GM18951 (cell line): ENCODE measurements at regions not wholly inside any gene's neighbourhood (a gene's known extent, or its start where the extent isn't known, plus 50 kb on each side); places are given as distances from the start of the nearest gene placed in this dataset.

Experiments
- POLR2A ChIP-seq: IDR thresholded peaks from 4 replicates; pipeline ENCODE4 v1.6.1; 2011; ENCODE audit warnings: mild to moderate bottlenecking; ENCODE audit not compliant: insufficient read length, insufficient read depth; ENCODE audit errors: extremely low read depth
- in situ Hi-C: fragments of 300-500 bp; cut with MboI; formaldehyde crosslinking; loops from one replicate; pipeline ENCODE4 v1.12.0; 2022; ENCODE audit warnings: low sequenced_read_pairs, mixed read lengths, inconsistent platforms; ENCODE audit not compliant: unreplicated experiment

DNA sequence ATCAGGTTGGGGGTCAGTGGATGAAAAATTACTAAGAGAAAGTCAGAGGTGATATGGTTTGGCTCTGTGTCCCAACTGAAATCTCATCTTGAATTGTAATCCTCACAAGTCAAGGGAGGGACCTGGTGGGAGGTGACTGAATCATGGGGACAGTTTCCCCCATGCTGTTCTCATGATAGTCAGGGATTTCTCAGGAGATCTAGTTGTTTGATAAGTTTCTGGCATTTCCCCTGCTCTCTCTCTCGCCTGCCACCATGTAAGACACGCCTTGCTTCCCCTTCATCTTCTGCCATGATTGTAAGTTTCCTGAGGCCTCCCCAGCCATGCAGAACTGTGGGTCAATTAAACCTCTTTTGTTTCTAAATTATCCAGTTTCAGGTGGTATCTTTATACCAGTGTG, 945.8 kb upstream of the CRIM1 start:
- in situ Hi-C loops = loop anchor here (25.0 kb wide), 1 partner anchor 1322 kb away; no protein-coding TSS in a partner anchor
- no peak for TF ChIP-seq POLR2A

DNA sequence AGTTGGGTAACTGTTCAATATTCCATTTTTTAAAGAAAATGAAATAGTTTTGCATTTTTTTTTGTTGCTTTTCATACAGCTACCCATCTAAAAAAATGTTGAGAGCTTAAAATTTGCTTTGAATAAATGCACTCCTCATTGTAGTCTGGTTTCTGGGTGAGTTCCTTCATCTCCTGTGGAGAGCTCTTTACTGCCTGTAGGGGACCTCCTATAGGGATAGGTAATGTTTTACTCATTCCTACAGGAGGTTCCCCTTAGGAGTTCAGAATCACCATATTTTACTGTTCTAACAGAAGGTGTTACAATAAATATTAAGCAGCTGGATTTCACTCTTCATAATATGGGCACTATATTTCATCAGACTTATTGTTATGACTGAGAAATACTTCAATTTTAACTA, 947.3 kb upstream of the CRIM1 start:
- no peak for TF ChIP-seq POLR2A
- in situ Hi-C loops = loop anchor here (25.0 kb wide), 1 partner anchor 1321 kb away; no protein-coding TSS in a partner anchor

DNA sequence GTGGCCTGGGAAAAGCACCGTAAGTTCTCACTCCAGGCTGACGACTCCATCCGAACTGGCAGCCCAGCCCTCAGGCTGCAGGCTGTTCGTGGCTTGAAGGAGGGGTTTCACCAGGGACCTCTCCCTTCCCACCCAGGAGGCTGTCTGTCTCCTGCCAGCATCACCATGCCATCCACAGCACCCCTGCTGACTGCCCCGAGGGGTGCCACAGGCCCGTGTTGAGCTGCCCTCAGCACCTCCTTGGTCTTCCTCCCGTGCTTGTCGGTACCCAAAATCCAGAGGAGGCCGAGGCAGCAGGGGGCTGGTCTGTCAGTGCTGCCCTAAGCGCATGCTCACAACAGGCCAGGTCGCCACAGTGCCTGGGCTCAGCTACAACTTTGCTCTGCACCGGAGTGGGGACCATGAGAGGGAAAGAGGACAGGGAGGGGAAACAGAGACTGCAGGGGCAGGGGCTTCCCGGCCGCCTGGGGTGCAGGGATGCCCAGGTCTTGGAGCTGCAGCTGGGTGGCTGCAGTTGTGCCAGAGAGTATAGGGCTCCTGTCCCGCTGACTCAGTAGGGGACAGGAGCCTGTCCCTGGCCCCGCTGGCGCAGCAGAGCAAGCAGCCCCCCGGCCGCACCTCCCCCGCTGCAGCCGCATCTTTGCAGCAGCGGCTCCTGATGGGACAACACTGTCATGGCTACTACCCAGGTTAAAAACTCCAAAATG, 963.7 kb upstream of the CRIM1 start:
- in situ Hi-C loops = no loop called here
- TF ChIP-seq POLR2A = no peak

DNA sequence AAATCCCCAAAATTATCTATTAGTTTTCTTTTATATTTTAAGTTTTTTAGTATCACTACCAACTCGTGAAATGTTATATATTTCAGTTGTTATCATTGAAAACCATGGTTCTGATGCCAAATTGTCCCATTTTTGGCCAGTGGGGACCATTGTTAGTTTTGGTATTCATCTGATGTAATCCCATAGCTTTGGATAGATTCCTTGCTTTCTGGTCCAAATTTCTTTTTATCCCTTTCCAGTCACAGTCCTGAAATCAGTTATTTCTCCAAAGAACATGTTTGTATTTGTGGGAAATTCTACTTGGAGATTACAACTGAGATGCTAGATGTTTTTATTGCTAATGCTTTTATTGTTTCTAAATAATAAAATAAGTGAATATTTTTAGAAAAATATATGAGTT, 976.8 kb upstream of the CRIM1 start:
- in situ Hi-C loops = no loop called here
- no peak for TF ChIP-seq POLR2A

DNA sequence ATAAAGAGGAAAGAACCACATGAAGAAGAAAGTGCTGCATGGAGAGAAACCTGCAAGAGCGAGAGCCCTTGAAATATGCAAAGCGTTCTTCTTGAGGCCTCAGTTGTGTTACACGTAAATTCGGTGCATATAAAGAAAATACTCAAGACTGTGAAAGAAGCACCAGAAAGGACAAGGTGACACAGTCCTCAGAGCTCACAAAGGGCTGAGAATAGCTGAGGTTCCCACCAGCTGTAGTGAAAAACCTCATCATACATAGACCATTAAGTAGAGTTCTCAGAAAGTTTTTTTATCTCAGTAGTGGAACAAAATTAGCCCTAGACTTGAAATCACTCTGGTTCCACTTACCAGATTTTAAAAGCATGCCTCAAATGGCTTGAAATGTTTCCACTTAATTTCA, 980.7 kb upstream of the CRIM1 start:
- in situ Hi-C loops = no loop called here
- no peak for TF ChIP-seq POLR2A

DNA sequence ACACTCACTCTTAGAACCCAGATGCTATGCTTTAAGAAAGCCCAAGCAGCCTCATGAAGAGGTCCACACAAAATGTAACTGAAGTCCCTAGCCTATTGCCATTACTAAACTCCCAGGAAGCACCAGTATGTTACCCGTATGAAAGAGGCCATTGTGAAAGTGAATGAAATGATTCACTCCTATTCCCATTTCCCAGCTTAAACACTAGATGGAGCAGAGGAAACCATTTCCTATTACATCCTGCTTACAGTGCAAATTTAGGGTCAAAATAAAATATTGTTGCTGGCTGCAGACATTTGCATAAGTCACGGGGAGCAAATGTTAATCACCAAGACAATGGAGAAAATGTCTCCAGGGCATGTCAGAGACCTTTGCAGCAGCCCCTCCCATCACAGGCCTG, 989.7 kb upstream of the CRIM1 start:
- no peak for TF ChIP-seq POLR2A
- in situ Hi-C loops = no loop called here

DNA sequence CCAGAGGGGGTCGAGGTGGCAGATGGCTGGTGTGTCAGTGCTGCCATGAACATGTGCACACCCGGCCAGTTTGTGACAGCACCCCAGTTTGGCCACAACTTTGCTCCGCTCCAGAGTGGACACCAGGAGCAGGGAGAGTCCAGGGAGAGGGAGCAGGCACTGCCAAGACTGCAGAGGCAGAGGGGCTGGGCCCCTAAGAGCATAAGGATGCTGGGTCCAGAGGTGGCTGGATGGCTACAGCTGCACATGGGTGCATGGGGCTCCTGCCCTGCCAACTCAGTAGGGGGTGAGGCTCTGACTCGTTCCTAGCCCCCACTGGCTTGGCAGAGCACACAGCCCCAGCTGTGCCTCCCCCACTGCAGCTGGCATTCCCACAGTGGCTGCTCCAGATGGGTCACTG, 999.2 kb upstream of the CRIM1 start:
- TF ChIP-seq POLR2A = no peak
- in situ Hi-C loops = no loop called here

DNA sequence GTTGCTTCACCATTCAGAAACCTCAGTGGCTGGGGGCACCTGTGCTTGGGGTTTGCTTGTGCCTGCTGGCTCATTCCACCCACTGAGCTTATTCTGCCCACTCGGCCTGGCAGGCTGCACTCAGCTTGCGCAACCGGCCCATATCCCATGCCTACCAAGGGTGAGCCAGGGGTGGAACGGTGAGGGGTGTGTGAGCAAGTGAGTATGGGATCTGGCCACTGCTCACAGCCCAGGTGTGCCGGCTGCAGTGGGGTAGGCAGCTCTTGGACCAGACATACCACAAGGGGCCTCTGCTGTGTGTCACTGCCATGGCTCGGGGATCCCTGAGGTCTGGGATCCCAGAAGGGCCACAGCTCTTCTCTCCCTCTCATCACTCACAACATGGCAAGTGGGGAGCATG, 1000.5 kb upstream of the CRIM1 start:
- in situ Hi-C loops = no loop called here

DNA sequence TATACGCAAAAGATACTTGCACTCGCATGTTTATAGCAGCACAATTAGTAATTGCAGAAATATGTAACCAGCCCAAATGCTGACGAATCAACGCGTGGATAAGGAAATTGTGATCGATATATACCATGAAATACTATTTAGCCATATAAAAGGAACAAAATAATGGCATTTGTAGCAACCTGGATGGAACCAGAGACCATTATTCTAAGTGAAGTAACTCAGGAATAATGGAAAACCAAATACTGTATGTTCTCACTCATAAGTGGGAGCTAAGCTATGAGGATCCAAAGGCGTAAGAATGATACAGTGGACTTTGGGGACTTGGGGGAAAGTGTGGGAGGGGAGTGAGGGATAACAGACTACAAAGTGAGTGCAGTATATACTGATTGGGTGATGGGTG, 1008.0 kb upstream of the CRIM1 start:
- TF ChIP-seq POLR2A = no peak
- in situ Hi-C loops = no loop called here

More for the DNA sequence above, 1000.5 kb upstream of the CRIM1 start:
- no peak for TF ChIP-seq POLR2A

DNA sequence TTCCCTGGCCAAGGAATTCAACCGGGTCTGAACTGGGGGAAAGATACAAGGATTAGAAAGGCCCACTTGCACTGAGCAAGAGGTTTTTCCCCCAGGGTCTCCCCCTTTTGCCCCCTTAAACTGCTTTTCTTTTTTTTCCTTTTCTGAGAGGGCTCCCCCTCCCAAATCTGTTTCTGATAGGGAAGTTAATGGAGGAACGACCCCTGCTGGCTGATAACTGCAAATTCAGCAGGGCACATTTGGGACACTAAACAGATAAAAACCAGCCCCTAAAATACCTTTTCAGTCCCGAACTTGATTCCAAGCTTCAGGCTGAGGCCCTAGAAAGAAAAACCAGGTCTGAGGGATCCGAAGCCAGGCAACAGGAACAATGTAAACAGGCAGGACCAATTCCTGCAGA, 1012.4 kb upstream of the CRIM1 start:
- in situ Hi-C loops = no loop called here
- TF ChIP-seq POLR2A = no peak

DNA sequence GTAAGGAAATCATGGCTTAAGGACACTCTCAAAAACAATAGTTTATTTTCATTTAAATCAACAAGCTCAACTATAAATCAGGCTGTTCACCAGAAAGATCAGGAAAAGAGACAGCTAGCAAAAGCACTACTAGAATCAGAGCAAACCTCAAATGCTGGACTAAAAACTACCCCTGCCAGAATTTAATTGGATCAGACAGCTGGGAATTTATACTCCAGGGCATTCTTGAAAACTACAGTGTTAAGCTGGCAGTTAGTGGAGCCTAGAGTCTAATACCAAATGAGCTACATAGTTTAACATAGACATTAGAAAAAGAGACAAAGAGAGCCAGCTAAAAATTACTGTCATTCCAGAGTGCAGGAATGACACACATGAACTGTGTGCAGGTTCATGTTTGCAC, 1016.4 kb upstream of the CRIM1 start:
- TF ChIP-seq POLR2A = no peak
- in situ Hi-C loops = no loop called here

DNA sequence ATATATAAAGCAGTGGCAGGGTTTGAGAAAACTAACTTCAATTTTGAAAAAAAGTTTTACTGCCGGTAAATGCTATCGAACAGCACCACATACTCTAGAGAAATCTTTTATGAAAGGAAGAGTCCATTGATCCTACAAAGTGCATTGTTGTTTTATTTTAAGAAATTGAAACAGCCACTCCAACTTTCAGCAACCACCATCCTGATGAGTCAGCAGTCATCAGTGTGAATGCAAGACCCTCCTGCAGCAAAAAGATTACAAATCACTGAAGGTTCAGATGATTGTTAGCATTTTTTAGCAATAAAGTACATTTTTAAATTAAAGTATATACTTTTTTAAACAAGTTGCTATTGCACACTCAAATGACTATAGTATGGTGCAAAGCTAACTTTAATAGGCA, 1017.7 kb upstream of the CRIM1 start:
- in situ Hi-C loops = no loop called here
- TF ChIP-seq POLR2A = no peak

DNA sequence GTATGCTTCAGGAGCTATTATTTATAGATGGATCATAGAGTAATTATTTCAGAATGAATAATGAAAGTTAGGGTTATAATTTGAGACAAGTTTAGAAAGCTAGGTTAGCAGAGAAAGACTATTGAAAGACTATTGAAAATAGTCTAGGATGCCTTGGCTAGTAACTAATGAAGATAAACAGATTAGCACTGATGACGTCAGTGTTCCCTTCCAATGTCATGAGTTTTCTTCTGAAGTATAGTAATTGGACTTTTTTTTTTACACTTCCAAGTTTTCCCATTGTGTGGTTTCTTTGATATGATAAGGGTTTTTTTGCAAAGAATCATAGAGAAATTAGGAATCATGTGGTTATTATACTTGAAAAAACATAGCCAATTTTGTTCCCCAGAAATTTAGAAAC, 1041.5 kb upstream of the CRIM1 start:
- no peak for TF ChIP-seq POLR2A
- in situ Hi-C loops = no loop called here

DNA sequence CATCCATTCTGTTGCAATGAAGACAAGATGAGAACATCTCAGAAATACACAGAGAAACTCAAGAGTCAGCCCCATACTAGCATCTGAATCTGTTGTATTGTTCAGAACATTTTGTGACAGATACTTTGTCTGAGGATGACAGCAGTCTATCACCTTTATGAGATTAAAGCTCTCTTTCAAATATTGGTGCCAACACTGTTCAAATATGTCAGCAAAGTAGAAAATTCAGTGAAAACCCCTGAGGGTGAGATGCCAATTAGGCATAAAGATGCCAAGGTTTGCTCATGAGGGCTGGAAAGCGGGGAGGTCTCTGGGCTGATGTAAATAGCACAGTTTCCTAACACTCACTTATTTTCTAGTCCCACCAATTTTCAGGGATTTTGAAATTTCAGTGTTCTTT, 1054.2 kb upstream of the CRIM1 start:
- in situ Hi-C loops = no loop called here
- no peak for TF ChIP-seq POLR2A

DNA sequence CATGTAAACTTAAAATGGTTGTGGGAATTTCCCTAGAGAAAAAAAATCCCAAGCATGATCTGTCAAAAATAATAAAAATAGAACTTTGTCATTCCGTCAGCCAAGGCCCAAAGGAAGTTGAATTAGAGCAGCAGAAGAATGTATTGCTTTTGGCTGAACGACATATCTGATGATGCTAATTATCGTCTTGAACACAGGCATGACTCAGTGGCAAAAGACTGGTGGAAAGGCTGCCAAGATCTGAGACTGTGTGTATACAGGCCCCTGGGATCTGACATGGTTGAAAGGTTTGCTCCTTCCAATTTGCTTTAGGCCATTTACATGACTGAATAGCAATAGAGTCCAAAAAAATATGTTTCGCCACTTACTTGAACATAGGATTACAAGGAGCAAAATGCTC, 1057.1 kb upstream of the CRIM1 start:
- in situ Hi-C loops = no loop called here
- TF ChIP-seq POLR2A = no peak
